HEK293 (cell line): ENCODE measurements at regions not wholly inside any gene's neighbourhood (a gene's known extent, or its start where the extent isn't known, plus 50 kb on each side); places are given as distances from the start of the nearest gene placed in this dataset.

Experiments
- CTCF ChIP-seq: fragments of 450-650 bp; formaldehyde crosslinking; IDR thresholded peaks from 2 replicates; pipeline ENCODE4 v1.5.1; 2016; ENCODE audit warnings: missing biosample characterization, missing genetic modification characterization
- KLF16 ChIP-seq: fragments of 450-650 bp; formaldehyde crosslinking; IDR thresholded peaks from 2 replicates; pipeline ENCODE4 v1.5.1; 2017; ENCODE audit warnings: missing biosample characterization, missing genetic modification characterization
- PBX3 ChIP-seq: sonication (generic); formaldehyde crosslinking; IDR thresholded peaks from 2 replicates; pipeline ENCODE4 v1.8.1; 2022; ENCODE audit warnings: mild to moderate bottlenecking, moderate library complexity, missing genetic modification reagents
- REST ChIP-seq: fragments of 450-650 bp; formaldehyde crosslinking; IDR thresholded peaks from 2 replicates; pipeline ENCODE4 v1.5.1; 2016; ENCODE audit warnings: missing biosample characterization, missing genetic modification characterization
- ZBTB11 ChIP-seq: fragments of 450-650 bp; formaldehyde crosslinking; conservative IDR thresholded peaks from 2 replicates; pipeline ENCODE4 v1.5.1; 2016; ENCODE audit warnings: low read depth, missing biosample characterization, missing genetic modification characterization
- ZNF140 ChIP-seq: fragments of 450-650 bp; formaldehyde crosslinking; IDR thresholded peaks from 2 replicates; pipeline ENCODE4 v1.5.1; 2016; ENCODE audit warnings: missing biosample characterization, missing genetic modification characterization
- ZNF274 ChIP-seq, 2 experiments: fragments of 200-500 bp in 1 of 2; fragments of 450-650 bp in 1 of 2; sonication (Bioruptor generic) in 1 of 2; formaldehyde crosslinking in 1 of 2; IDR thresholded peaks; 2 replicates each; pipeline versions ENCODE4 v1.5.1 to v1.6.1; 2014 to 2016; ENCODE audit warnings: borderline replicate concordance in 1 of 2, inconsistent platforms in 1 of 2, low read length in 1 of 2, missing biosample characterization in 1 of 2, missing genetic modification characterization in 1 of 2
- ZNF398 ChIP-seq: fragments of 450-650 bp; formaldehyde crosslinking; IDR thresholded peaks from 2 replicates; pipeline ENCODE4 v1.5.1; 2017; ENCODE audit warnings: missing biosample characterization, missing genetic modification characterization

- no peak for TF ChIP-seq CTCF (tag by site-specific recombination)
- no peak for TF ChIP-seq ZNF274 (IDR thresholded peaks at IDR 0.05; ENCODE audit: low read length)
- TF ChIP-seq ZNF274 (tag by site-specific recombination; IDR thresholded peaks at IDR 0.05; ENCODE audit: borderline replicate concordance): no peak
- TF ChIP-seq ZBTB11: no peak
- no peak for TF ChIP-seq ZNF140 (tag by site-specific recombination)
- no peak for TF ChIP-seq PBX3
- TF ChIP-seq KLF16: no peak
- no peak for TF ChIP-seq REST (tag by site-specific recombination)
- TF ChIP-seq ZNF398: no peak
Measured at GRCh38 chr12:19709889-19710288, 270.6 kb downstream of the AEBP2 start.
